ENCODE measurements at regions not wholly inside any gene's neighbourhood (a gene's known extent, or its start where the extent isn't known, plus 50 kb on each side); places are given as distances from the start of the nearest gene placed in this dataset.

GRCh38 chr7:17674166-17674942 lies 265.9 kb downstream of the SNX13 start:
- no peak overlapping the region for H3K27ac Mint-ChIP-seq
- H3K4me3 Mint-ChIP-seq: no peak overlapping the region
- no peaks in the 10 kb centered on the region for H3K9me3 ChIP-seq (ENCODE audit: control insufficient read depth, low read length)
- H3K27ac ChIP-seq (ENCODE audit: low read depth, low read length): no peak overlapping the region
- no peaks in the 10 kb centered on the region for H3K27me3 ChIP-seq (ENCODE audit: control insufficient read depth, insufficient read depth, low read length, poor library complexity, severe bottlenecking)
- H3K27me3 Mint-ChIP-seq (ENCODE audit: insufficient read depth): no peaks in the 10 kb centered on the region
- no peak for TF ChIP-seq CTCF (conservative IDR thresholded peaks at IDR 0.05)
- H3K4me1 ChIP-seq (ENCODE audit: control insufficient read depth, insufficient read depth, low read length): peaks cover under 1% of the 10 kb centered on the region
- no peaks in the 10 kb centered on the region for H3K36me3 ChIP-seq (ENCODE audit: control insufficient read depth, insufficient read depth, low read length)
- 91 to 94% methylated on average over 5 to 8 of the region's 8 CpGs for WGBS, 2 experiments (ENCODE audit: insufficient coverage in 1 of 2, insufficient read length in 1 of 2)
- H3K4me1 Mint-ChIP-seq: peaks cover under 1% of the 10 kb centered on the region
- H3K4me3 ChIP-seq (ENCODE audit: low read length): no peak overlapping the region
- no peak for DNase-seq
- no peak overlapping the region for H3K9ac ChIP-seq (ENCODE audit: extremely low read depth, low read length, poor library complexity, severe bottlenecking)
- H3K36me3 Mint-ChIP-seq (ENCODE audit: low read depth): no peaks in the 10 kb centered on the region
- H3K9me3 Mint-ChIP-seq: no peaks in the 10 kb centered on the region

- no peak for TF ChIP-seq CTCF (conservative IDR thresholded peaks at IDR 0.05)
- 72% methylated on average over 4 of the region's 5 CpGs; no CpG with 5 or more reads in 1 of the 2 experiments for WGBS, 2 experiments (ENCODE audit: insufficient coverage in 1 of 2, insufficient read length in 1 of 2)
Measured at GRCh38 chr7:17674943-17675608, 265.2 kb downstream of the SNX13 start.

GRCh38 chr7:17677408-17677807 lies 262.9 kb downstream of the SNX13 start:
- no peaks in the 10 kb centered on the region for H3K36me3 ChIP-seq (ENCODE audit: control insufficient read depth, insufficient read depth, low read length)
- 89 to 100% methylated on average over 1 to 2 of the region's 2 CpGs for WGBS, 2 experiments (ENCODE audit: insufficient coverage in 1 of 2, insufficient read length in 1 of 2)
- Mint-ChIP-seq H3K4me3 (no peak overlapping the region), H3K4me1 (peaks cover 11% of the 10 kb centered on the region), H3K27ac (no peak overlapping the region), H3K27me3 (ENCODE audit: insufficient read depth) (no peaks in the 10 kb centered on the region), H3K36me3 (ENCODE audit: low read depth) (no peaks in the 10 kb centered on the region), H3K9me3 (no peaks in the 10 kb centered on the region)
- no peak for DNase-seq
- no peaks in the 10 kb centered on the region for H3K9me3 ChIP-seq (ENCODE audit: control insufficient read depth, low read length)
- H3K27me3 ChIP-seq (ENCODE audit: control insufficient read depth, insufficient read depth, low read length, poor library complexity, severe bottlenecking): no peaks in the 10 kb centered on the region
- H3K9ac ChIP-seq (ENCODE audit: extremely low read depth, low read length, poor library complexity, severe bottlenecking): no peak overlapping the region
- TF ChIP-seq CTCF (conservative IDR thresholded peaks at IDR 0.05): no peak
- H3K4me1 ChIP-seq (ENCODE audit: control insufficient read depth, insufficient read depth, low read length): peaks cover 10% of the 10 kb centered on the region
- no peak overlapping the region for H3K27ac ChIP-seq (ENCODE audit: low read depth, low read length)
- H3K4me3 ChIP-seq (ENCODE audit: low read length): no peak overlapping the region

More at GRCh38 chr7:17674943-17675608, 265.2 kb downstream of the SNX13 start:
- H3K27ac Mint-ChIP-seq: no peak overlapping the region
- no peaks in the 10 kb centered on the region for H3K9me3 ChIP-seq (ENCODE audit: control insufficient read depth, low read length)
- DNase-seq: no peak
- no peaks in the 10 kb centered on the region for H3K27me3 ChIP-seq (ENCODE audit: control insufficient read depth, insufficient read depth, low read length, poor library complexity, severe bottlenecking)
- peaks cover 7% of the 10 kb centered on the region for H3K4me1 Mint-ChIP-seq
- H3K4me3 Mint-ChIP-seq: no peak overlapping the region
- H3K27me3 Mint-ChIP-seq (ENCODE audit: insufficient read depth): no peaks in the 10 kb centered on the region
- H3K36me3 Mint-ChIP-seq (ENCODE audit: low read depth): no peaks in the 10 kb centered on the region
- H3K36me3 ChIP-seq (ENCODE audit: control insufficient read depth, insufficient read depth, low read length): no peaks in the 10 kb centered on the region
- no peak overlapping the region for H3K4me3 ChIP-seq (ENCODE audit: low read length)
- H3K9ac ChIP-seq (ENCODE audit: extremely low read depth, low read length, poor library complexity, severe bottlenecking): no peak overlapping the region
- no peak overlapping the region for H3K27ac ChIP-seq (ENCODE audit: low read depth, low read length)
- peaks cover 8% of the 10 kb centered on the region for H3K4me1 ChIP-seq (ENCODE audit: control insufficient read depth, insufficient read depth, low read length)
- no peaks in the 10 kb centered on the region for H3K9me3 Mint-ChIP-seq

Data from endodermal cell (in vitro differentiated cells).